ENCODE measurements at regions not wholly inside any gene's neighbourhood (a gene's known extent, or its start where the extent isn't known, plus 50 kb on each side); places are given as distances from the start of the nearest gene placed in this dataset.
"Not testable (repeated sequence)": the region's sequence is repeated elsewhere in the genome, so short reads cannot be mapped to it uniquely, and the experiment has no call there.

- no peak for DNase-seq
Observed at GRCh38 chr13:90798381-90798780, 549.1 kb upstream of the MIR17HG start.

GRCh38 chr13:90800082-90800746 lies 547.3 kb upstream of the MIR17HG start:
- DNase-seq: no peak

- DNase-seq: peak; percentile 28
Observed at GRCh38 chr13:90801621-90802020, 545.9 kb upstream of the MIR17HG start.

- DNase-seq: no peak
Observed at GRCh38 chr13:90803210-90803609, 544.3 kb upstream of the MIR17HG start.

- no peak for DNase-seq
Observed at GRCh38 chr13:90806016-90806615, 541.4 kb upstream of the MIR17HG start.

- no peak for DNase-seq
Observed at GRCh38 chr13:90806892-90807291, 540.6 kb upstream of the MIR17HG start.

GRCh38 chr13:90808838-90809237 lies 538.6 kb upstream of the MIR17HG start:
- no peak for DNase-seq

- no peak for DNase-seq
Observed at GRCh38 chr13:90824032-90824431, 523.5 kb upstream of the MIR17HG start.

- no peak for DNase-seq
Observed at GRCh38 chr13:90826688-90827087, 520.8 kb upstream of the MIR17HG start.

- DNase-seq: no peak
Observed at GRCh38 chr13:90830782-90831181, 516.7 kb upstream of the MIR17HG start.

GRCh38 chr13:90833951-90834350 lies 513.5 kb upstream of the MIR17HG start:
- DNase-seq: no peak

- DNase-seq: no peak
Observed at GRCh38 chr13:90834700-90835099, 512.8 kb upstream of the MIR17HG start.

- no peak for DNase-seq
Observed at GRCh38 chr13:90835826-90836225, 511.7 kb upstream of the MIR17HG start.

GRCh38 chr13:90838317-90838960 lies 509.0 kb upstream of the MIR17HG start:
- DNase-seq: no peak

GRCh38 chr13:90839061-90839460 lies 508.4 kb upstream of the MIR17HG start:
- DNase-seq: no peak

- DNase-seq: no peak
Observed at GRCh38 chr13:90846936-90847335, 500.6 kb upstream of the MIR17HG start.

GRCh38 chr13:90853666-90854065 lies 493.8 kb upstream of the MIR17HG start:
- not testable (repeated sequence) for DNase-seq

GRCh38 chr13:90857921-90858320 lies 489.6 kb upstream of the MIR17HG start:
- DNase-seq: no peak

- DNase-seq: no peak
Observed at GRCh38 chr13:90866006-90866405, 481.5 kb upstream of the MIR17HG start.

GRCh38 chr13:90867336-90867683 lies 480.2 kb upstream of the MIR17HG start:
- peak; percentile 85 for DNase-seq

- DNase-seq: no peak
Observed at GRCh38 chr13:90868321-90868920, 479.1 kb upstream of the MIR17HG start.

GRCh38 chr13:90869580-90869979 lies 477.9 kb upstream of the MIR17HG start:
- no peak for DNase-seq

GRCh38 chr13:90872491-90873025 lies 474.9 kb upstream of the MIR17HG start:
- no peak for DNase-seq

GRCh38 chr13:90880790-90881189 lies 466.7 kb upstream of the MIR17HG start:
- DNase-seq: no peak
